HG03558 (cell line): ENCODE measurements at regions not wholly inside any gene's neighbourhood (a gene's known extent, or its start where the extent isn't known, plus 50 kb on each side); places are given as distances from the start of the nearest gene placed in this dataset.
"Not testable (repeated sequence)": the region's sequence is repeated elsewhere in the genome, so short reads cannot be mapped to it uniquely, and the experiment has no call there.

ENCODE experiments used
- ATAC-seq: cut with Tn5 transposase; IDR thresholded peaks from one replicate; pipeline ENCODE4 v1.9.1; 2021; ENCODE audit warnings: moderate number of reproducible peaks; ENCODE audit not compliant: unreplicated experiment; ENCODE audit errors: extremely low read depth

GRCh38 chr1:195722146-195722545, 886.1 kb downstream of the KCNT2 start:
- not testable (repeated sequence) for ATAC-seq

GRCh38 chr1:195721210-195721971, 886.8 kb downstream of the KCNT2 start:
- ATAC-seq: no peak

GRCh38 chr1:195717651-195718050, 890.6 kb downstream of the KCNT2 start:
- no peak for ATAC-seq

GRCh38 chr1:195715652-195716051, 892.6 kb downstream of the KCNT2 start:
- ATAC-seq: no peak

- no peak for ATAC-seq
These were observed 894.0 kb downstream of the KCNT2 start for GRCh38 chr1:195714248-195714647.

- no peak for ATAC-seq
These were observed 898.4 kb downstream of the KCNT2 start for GRCh38 chr1:195709821-195710220.

- no peak for ATAC-seq
These were observed 904.2 kb downstream of the KCNT2 start for GRCh38 chr1:195704028-195704427.

- ATAC-seq: no peak
These were observed 907.1 kb downstream of the KCNT2 start for GRCh38 chr1:195701149-195701548.

GRCh38 chr1:195697130-195697529, 911.1 kb downstream of the KCNT2 start:
- peak; percentile 98 for ATAC-seq

GRCh38 chr1:195686764-195687163, 921.5 kb downstream of the KCNT2 start:
- ATAC-seq: no peak

- ATAC-seq: no peak
These were observed 943.6 kb downstream of the KCNT2 start for GRCh38 chr1:195664628-195665027.

- ATAC-seq: no peak
These were observed 944.5 kb downstream of the KCNT2 start for GRCh38 chr1:195663549-195664280.

- no peak for ATAC-seq
These were observed 951.5 kb downstream of the KCNT2 start for GRCh38 chr1:195656780-195657179.

GRCh38 chr1:195648875-195649274, 959.4 kb downstream of the KCNT2 start:
- ATAC-seq: not testable (repeated sequence)

- no peak for ATAC-seq
These were observed 970.7 kb downstream of the KCNT2 start for GRCh38 chr1:195637539-195637938.

GRCh38 chr1:195618287-195618686, 990.0 kb downstream of the KCNT2 start:
- no peak for ATAC-seq

- no peak for ATAC-seq
These were observed 991.1 kb downstream of the KCNT2 start for GRCh38 chr1:195617106-195617505.

GRCh38 chr1:195608883-195609282, 999.4 kb downstream of the KCNT2 start:
- no peak for ATAC-seq

GRCh38 chr1:195606483-195606882, 1001.8 kb downstream of the KCNT2 start:
- no peak for ATAC-seq

GRCh38 chr1:195604287-195604686, 1004.0 kb downstream of the KCNT2 start:
- ATAC-seq: no peak

GRCh38 chr1:195597891-195598290, 1010.3 kb downstream of the KCNT2 start:
- ATAC-seq: no peak

- no peak for ATAC-seq
These were observed 1013.5 kb downstream of the KCNT2 start for GRCh38 chr1:195594773-195595172.
